ENCODE measurements at regions not wholly inside any gene's neighbourhood (a gene's known extent, or its start where the extent isn't known, plus 50 kb on each side); places are given as distances from the start of the nearest gene placed in this dataset.
"Not testable (repeated sequence)": the region's sequence is repeated elsewhere in the genome, so short reads cannot be mapped to it uniquely, and the experiment has no call there.

- DNase-seq: no peak
Observed at GRCh38 chr5:91495699-91496098, 112.6 kb upstream of the ARRDC3 start.

GRCh38 chr5:91494447-91494996 is 111.4 kb upstream of the ARRDC3 start:
- no peak for DNase-seq

DNA sequence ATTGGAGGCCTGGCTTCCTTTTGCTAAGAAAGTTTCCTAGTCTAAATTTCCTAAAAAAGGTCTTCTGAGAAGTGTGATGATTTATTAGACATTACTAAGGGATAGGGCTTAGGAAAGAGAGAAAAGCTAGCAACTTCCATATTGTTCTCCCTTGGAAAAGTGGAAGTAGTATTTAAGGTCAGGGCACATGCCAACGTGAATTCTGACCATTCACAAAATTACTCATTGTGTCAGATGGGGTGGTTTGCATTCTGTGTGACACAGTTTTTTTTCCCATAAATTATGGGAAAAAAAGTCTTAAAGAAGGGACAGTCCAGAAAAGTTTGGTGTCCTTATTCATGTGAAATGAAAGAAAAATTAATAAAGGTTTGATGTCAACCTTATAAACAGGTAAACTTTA is 110.0 kb upstream of the ARRDC3 start:
- DNase-seq: no peak

DNA sequence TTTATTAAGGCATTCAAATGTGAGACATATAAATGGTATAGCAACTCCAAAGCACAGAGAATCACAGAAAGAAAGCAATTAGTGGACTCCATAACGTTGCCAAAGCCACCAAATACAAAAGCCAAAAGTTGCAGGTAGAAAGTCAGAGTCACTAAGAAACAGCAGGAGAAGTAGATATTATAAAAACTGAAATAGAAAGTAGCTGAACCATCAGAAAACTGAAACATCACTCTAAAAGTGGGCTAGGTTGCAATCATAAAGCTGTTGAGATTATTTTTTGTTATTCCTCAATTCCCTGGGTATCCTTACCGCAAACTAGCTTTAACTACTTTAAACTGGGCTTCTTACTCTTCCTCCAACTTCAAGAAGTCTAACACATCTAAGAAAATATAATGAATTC is 108.1 kb upstream of the ARRDC3 start:
- no peak for DNase-seq

GRCh38 chr5:91490316-91490715 is 107.2 kb upstream of the ARRDC3 start:
- no peak for DNase-seq

DNA sequence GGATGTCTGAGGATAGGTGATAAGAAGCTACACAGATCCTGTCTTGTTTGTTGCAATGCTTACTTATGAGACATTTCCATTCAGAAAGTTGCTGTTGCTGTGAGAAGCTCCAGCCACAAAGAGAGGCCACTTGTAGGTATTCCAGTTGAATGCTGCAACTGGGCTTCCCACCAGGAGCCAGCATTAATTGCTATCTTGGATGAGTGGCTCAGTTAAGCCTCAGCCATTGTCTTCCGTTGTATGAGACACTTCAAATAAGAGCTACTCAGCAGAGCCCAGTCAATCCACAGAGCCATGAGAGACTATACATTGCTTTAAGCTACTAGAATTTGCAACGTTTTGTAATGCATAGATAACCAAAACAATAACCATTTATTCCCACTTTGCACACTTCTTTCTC is 104.3 kb upstream of the ARRDC3 start:
- no peak for DNase-seq

- DNase-seq: no peak
Observed at GRCh38 chr5:91486638-91487037, 103.5 kb upstream of the ARRDC3 start.

DNA sequence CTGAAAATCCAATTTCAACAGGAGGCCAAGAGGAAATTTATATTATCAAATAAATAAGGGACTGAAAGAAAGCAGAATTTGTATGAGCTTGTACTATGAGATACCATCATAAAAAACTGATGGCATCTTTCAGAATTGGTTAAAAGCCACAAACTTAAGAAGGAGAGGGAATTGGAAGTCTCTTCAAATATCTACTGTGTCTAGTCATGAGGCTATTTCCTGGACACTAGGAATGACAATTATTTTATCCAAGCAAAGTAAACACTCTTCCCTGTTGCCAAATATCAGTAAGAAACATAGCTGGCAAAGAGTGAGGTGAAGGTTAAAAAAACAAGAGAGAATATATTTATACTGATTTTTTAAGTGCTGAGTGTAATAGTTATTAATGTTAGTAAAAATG is 101.5 kb upstream of the ARRDC3 start:
- no peak for DNase-seq

GRCh38 chr5:91479376-91479775 is 96.3 kb upstream of the ARRDC3 start:
- not testable (repeated sequence) for DNase-seq

- no peak for DNase-seq
Observed at GRCh38 chr5:91478096-91478495, 95.0 kb upstream of the ARRDC3 start.

- no peak for DNase-seq
Observed at GRCh38 chr5:91477408-91477807, 94.3 kb upstream of the ARRDC3 start.

DNA sequence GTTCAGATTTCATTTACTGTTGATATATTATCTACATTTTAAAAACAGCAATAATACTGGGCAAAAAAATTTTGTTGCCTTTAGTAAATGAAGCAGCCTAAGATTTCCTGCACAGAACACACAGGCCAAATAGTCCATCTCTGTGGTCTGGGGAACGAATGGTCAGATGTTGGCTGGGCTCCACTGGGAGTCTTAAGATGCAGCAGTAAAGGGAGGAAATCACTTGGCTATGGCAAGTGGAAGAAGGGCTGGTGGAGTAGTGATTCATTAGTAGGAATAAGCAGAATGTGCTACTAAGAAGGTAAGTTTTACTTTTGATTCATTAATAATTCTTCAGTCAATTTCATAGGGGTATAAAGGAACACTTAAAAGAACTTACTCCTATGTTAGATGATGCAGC is 91.1 kb upstream of the ARRDC3 start:
- no peak for DNase-seq

GRCh38 chr5:91472631-91473030 is 89.5 kb upstream of the ARRDC3 start:
- no peak for DNase-seq

- peak; percentile 20 for DNase-seq
Observed at GRCh38 chr5:91469517-91470165, 86.5 kb upstream of the ARRDC3 start.

DNA sequence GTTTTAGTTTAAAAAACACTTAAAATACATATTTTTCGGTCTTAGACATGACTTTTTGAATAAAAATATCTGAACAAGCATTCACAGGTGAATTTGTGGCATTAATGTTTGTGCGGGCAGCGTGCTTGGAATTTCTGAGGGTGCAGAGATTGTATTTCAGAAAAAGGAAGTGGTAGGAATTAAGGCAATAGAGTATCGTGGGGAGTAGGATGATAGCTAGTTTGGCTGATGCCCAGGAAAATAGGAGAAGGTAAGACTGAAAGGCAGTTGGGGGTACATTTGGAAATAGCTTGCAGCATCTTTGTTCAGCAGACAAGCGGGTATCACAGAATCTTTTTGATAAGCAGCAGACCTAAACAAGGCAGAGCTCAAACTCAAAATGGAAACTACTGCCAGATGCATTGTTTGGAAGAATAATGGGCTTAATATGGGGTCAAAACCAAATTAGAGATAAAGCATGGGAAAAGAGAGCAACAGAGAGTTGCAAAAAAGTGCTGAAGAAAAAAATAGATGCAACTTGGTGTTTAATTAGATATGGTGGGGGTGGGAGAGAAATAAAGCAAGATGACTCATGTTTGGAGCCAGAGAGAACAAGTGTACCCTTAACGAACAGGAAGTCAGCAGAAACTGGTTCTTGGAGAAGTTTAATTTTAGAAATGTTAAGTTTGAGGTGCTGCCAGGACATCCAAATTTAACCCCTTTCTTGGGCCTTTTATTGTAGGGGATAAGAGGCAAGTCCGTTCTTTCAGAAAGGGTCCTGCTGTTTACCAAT is 85.7 kb upstream of the ARRDC3 start:
- DNase-seq: no peak

- no peak for DNase-seq
Observed at GRCh38 chr5:91464886-91465646, 81.9 kb upstream of the ARRDC3 start.

- DNase-seq: no peak
Observed at GRCh38 chr5:91457681-91458058, 74.6 kb upstream of the ARRDC3 start.

DNA sequence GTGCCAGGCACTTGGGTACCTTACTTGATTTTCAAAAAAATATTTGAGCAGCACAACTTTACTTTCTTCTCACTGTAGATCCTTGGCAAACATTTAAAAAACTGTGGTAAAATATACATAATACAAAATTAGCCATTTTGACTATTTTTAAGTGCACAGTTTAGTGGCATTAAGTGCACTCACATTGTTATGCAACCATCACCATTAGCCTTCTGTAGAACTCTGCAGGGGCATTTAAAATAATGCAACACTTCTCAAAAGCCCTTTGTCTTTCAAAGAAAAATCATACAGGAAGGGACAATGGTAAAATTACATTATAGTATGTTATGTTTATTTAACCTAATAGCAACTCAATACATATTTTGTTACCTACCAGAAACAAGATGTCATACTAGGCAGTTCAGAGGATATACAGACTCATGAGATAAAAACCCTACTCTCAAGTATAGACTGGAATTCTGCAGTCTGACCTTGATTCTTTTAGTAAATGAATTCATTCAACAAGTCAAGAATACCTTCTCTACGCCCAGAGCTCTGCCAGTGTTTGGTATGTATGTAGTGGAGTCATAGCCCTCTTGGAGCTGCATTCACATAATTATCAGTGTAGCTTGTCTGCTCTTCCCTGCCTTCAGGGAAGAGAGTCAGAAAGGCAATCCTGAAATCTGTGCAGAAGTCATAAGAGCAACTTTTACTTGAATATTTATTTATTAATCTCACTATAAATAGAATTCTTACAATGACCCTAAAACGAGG is 74.0 kb upstream of the ARRDC3 start:
- no peak for DNase-seq

DNA sequence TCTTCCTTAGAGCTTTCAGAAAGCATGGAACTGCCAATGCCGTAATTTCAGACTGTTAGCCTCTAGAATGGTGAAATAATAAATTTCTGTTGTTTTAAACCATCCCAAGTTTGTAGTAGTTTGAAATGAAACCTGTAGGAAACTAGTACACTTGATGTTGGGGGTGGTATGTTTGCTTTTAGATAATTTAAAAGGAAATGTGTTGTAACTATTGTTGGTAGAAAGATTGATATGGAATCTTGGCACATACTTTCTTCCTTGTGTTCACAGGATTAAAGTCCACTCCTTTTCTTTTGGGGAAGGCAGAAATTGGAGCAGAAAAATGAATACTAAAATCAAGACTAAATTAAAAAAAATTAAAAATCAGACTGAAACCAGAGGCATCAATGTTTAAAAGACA is 66.0 kb upstream of the ARRDC3 start:
- DNase-seq: no peak

GRCh38 chr5:91448079-91448478 is 65.0 kb upstream of the ARRDC3 start:
- DNase-seq: not testable (repeated sequence)

DNA sequence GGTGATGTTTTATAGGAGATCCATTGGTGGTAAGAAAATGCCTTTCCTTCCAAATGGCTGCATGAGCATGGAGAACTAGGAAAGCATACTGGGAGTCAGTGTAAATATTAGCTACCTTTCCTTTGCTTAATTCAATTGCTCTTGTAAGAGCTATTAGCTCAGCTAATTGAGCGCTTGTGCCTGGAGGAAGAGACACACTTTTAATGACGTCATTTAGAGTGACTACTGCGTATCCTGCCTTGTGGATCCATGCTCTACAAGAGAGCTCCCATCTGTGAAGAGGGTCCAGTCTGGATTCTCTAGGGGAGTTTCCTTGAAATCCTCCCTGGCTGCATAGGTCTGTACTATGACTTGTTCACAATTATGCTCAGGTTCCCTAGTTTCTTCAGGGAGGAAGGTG is 63.8 kb upstream of the ARRDC3 start:
- not testable (repeated sequence) for DNase-seq

GRCh38 chr5:91443761-91444467 is 60.8 kb upstream of the ARRDC3 start:
- DNase-seq: no peak

Data from T1000 (cell line).